GM23338 (cell line): ENCODE measurements at regions not wholly inside any gene's neighbourhood (a gene's known extent, or its start where the extent isn't known, plus 50 kb on each side); places are given as distances from the start of the nearest gene placed in this dataset.

Experiments
- CREB1 ChIP-seq: fragments of 250-450 bp; sonication (Bioruptor Pico); IDR thresholded peaks from 2 replicates; pipeline ENCODE4 v1.5.0; 2020; ENCODE audit warnings: low read depth, mild to moderate bottlenecking, moderate library complexity
- ETS1 ChIP-seq: IDR thresholded peaks from 2 replicates; pipeline ENCODE4 v1.6.1; 2016; ENCODE audit warnings: antibody characterized with exemption
- EZH2 ChIP-seq: fragments of 200-600 bp; sonication (generic); IDR thresholded peaks from one replicate; pipeline ENCODE4 v1.8.0; 2017; ENCODE audit warnings: antibody characterized with exemption, mild to moderate bottlenecking, low read depth; ENCODE audit not compliant: unreplicated experiment
- EZH2phosphoT487 ChIP-seq: fragments of 200-600 bp; sonication (generic); IDR thresholded peaks from one replicate; pipeline ENCODE4 v1.8.1; 2018; ENCODE audit warnings: antibody characterized with exemption; ENCODE audit not compliant: unreplicated experiment
- JUNB ChIP-seq: IDR thresholded peaks from one replicate; pipeline ENCODE4 v1.6.1; 2016; ENCODE audit warnings: antibody characterized with exemption; ENCODE audit not compliant: unreplicated experiment
- POLR2AphosphoS5 ChIP-seq: IDR thresholded peaks from 2 replicates; pipeline ENCODE4 v1.6.1; 2016; ENCODE audit warnings: antibody characterized with exemption, low read depth
- STAT1 ChIP-seq: IDR thresholded peaks from one replicate; pipeline ENCODE4 v1.6.1; 2016; ENCODE audit warnings: antibody characterized with exemption; ENCODE audit not compliant: unreplicated experiment
- ZNF331 ChIP-seq: fragments of 250-450 bp; sonication (Bioruptor Pico); IDR thresholded peaks from 2 replicates; pipeline ENCODE4 v1.5.0; 2020; ENCODE audit warnings: low read depth, mild to moderate bottlenecking, moderate library complexity
- TF ChIP-seq, protein P1 (sequence below), 2 experiments: fragments of 200-600 bp in 1 of 2; sonication (generic) in 1 of 2; conservative IDR thresholded peaks; 2 replicates each; pipeline versions ENCODE4 v1.5.1 to v1.6.1; 2016 to 2017; ENCODE audit warnings: antibody characterized with exemption in 2 of 2, low read depth in 2 of 2, mild to moderate bottlenecking in 2 of 2, moderate library complexity in 1 of 2
- TF ChIP-seq, protein P2 (sequence below): IDR thresholded peaks from one replicate; pipeline ENCODE4 v1.6.1; 2018; ENCODE audit warnings: antibody characterized with exemption; ENCODE audit not compliant: unreplicated experiment

GRCh38 chr9:85228111-85228855, 513.5 kb downstream of the AGTPBP1 start:
- TF ChIP-seq POLR2AphosphoS5 (no peak), CREB1 (CRISPR knock-in tag) (no peak), EZH2 (no peak), EZH2phosphoT487 (no peak), STAT1 (no peak), ETS1 (no peak), ZNF331 (CRISPR knock-in tag) (no peak), JUNB (no peak)
- TF ChIP-seq, protein P1, sequence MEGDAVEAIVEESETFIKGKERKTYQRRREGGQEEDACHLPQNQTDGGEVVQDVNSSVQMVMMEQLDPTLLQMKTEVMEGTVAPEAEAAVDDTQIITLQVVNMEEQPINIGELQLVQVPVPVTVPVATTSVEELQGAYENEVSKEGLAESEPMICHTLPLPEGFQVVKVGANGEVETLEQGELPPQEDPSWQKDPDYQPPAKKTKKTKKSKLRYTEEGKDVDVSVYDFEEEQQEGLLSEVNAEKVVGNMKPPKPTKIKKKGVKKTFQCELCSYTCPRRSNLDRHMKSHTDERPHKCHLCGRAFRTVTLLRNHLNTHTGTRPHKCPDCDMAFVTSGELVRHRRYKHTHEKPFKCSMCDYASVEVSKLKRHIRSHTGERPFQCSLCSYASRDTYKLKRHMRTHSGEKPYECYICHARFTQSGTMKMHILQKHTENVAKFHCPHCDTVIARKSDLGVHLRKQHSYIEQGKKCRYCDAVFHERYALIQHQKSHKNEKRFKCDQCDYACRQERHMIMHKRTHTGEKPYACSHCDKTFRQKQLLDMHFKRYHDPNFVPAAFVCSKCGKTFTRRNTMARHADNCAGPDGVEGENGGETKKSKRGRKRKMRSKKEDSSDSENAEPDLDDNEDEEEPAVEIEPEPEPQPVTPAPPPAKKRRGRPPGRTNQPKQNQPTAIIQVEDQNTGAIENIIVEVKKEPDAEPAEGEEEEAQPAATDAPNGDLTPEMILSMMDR (conservative IDR thresholded peaks at IDR 0.05; ENCODE audit: low read depth in 2 of 2): no peak
- TF ChIP-seq, protein P2, sequence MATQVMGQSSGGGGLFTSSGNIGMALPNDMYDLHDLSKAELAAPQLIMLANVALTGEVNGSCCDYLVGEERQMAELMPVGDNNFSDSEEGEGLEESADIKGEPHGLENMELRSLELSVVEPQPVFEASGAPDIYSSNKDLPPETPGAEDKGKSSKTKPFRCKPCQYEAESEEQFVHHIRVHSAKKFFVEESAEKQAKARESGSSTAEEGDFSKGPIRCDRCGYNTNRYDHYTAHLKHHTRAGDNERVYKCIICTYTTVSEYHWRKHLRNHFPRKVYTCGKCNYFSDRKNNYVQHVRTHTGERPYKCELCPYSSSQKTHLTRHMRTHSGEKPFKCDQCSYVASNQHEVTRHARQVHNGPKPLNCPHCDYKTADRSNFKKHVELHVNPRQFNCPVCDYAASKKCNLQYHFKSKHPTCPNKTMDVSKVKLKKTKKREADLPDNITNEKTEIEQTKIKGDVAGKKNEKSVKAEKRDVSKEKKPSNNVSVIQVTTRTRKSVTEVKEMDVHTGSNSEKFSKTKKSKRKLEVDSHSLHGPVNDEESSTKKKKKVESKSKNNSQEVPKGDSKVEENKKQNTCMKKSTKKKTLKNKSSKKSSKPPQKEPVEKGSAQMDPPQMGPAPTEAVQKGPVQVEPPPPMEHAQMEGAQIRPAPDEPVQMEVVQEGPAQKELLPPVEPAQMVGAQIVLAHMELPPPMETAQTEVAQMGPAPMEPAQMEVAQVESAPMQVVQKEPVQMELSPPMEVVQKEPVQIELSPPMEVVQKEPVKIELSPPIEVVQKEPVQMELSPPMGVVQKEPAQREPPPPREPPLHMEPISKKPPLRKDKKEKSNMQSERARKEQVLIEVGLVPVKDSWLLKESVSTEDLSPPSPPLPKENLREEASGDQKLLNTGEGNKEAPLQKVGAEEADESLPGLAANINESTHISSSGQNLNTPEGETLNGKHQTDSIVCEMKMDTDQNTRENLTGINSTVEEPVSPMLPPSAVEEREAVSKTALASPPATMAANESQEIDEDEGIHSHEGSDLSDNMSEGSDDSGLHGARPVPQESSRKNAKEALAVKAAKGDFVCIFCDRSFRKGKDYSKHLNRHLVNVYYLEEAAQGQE: no peak
